SK-N-SH (cell line): ENCODE measurements at regions not wholly inside any gene's neighbourhood (a gene's known extent, or its start where the extent isn't known, plus 50 kb on each side); places are given as distances from the start of the nearest gene placed in this dataset.

ENCODE experiments used
- CTCF ChIA-PET: fragments of 300-600, 350-600 bp; formaldehyde crosslinking; extraction: SDS; loops from one replicate; lab custom pipeline; 2021; lab: Yijun Ruan, JAX
- POLR2A ChIA-PET: fragments of 350-600 bp; sonication (Branson Sonifier 250); formaldehyde crosslinking; extraction: SDS; loops from one replicate; lab custom pipeline; 2020; ENCODE audit warnings: antibody characterized with exemption, inconsistent platforms; lab: Yijun Ruan, JAX
- DNase-seq: peaks from one replicate; pipeline ENCODE4 v3.0.0; 2012
- H2AFZ ChIP-seq: fragments of 200-600 bp; sonication (generic); 2 replicates; pipeline ENCODE4 v1.8.1; 2016; ENCODE audit warnings: antibody characterized with exemption, mild to moderate bottlenecking, low read depth
- H3F3A ChIP-seq: fragments of 200-600 bp; sonication (generic); replicated peaks from 2 replicates; pipeline ENCODE3; 2016; ENCODE audit warnings: antibody characterized with exemption, mild to moderate bottlenecking; ENCODE audit not compliant: insufficient read depth
- H3K27ac ChIP-seq, 2 experiments: fragments of 200-500 bp in 1 of 2; fragments of 200-600 bp in 1 of 2; sonication (Bioruptor generic) in 1 of 2; sonication (generic), shearing (Covaris generic) in 1 of 2; 2 replicates each; pipeline versions ENCODE4 v1.5.1 to v1.6.1; 2014 to 2016; ENCODE audit warnings: low read depth in 2 of 2, inconsistent platforms in 1 of 2, low read length in 1 of 2, mild to moderate bottlenecking in 1 of 2, mixed read lengths in 1 of 2
- H3K27me3 ChIP-seq: fragments of 200-600 bp; sonication (generic), shearing (Covaris generic); 2 replicates; pipeline ENCODE4 v1.6.1; 2016; ENCODE audit warnings: mixed run types; ENCODE audit not compliant: insufficient read depth
- H3K36me3 ChIP-seq, 2 experiments: fragments of 200-500 bp in 1 of 2; fragments of 200-600 bp in 1 of 2; sonication (Bioruptor generic) in 1 of 2; sonication (generic) in 1 of 2; replicated peaks in 1 of 2; 2 replicates each; pipeline versions ENCODE3 to v1.5.1; 2014 to 2016; ENCODE audit warnings: low read length in 1 of 2, mild to moderate bottlenecking in 1 of 2; ENCODE audit not compliant: insufficient read depth in 2 of 2, control insufficient read depth in 1 of 2
- H3K4me1 ChIP-seq, 2 experiments: fragments of 200-500 bp in 1 of 2; fragments of 200-600 bp in 1 of 2; sonication (Bioruptor generic) in 1 of 2; sonication (generic), shearing (Covaris generic) in 1 of 2; 2 replicates each; pipeline versions ENCODE4 v1.5.1 to v1.6.1; 2014 to 2016; ENCODE audit warnings: low read depth in 1 of 2, low read length in 1 of 2, mixed run types in 1 of 2; ENCODE audit not compliant: insufficient read depth in 2 of 2, control insufficient read depth in 1 of 2
- H3K4me2 ChIP-seq: fragments of 200-600 bp; sonication (generic), shearing (Covaris generic); 2 replicates; pipeline ENCODE4 v1.6.1; 2017; ENCODE audit warnings: mixed run types
- H3K4me3 ChIP-seq, 2 experiments: fragments of 200-500 bp in 1 of 2; fragments of 200-600 bp in 1 of 2; sonication (Bioruptor generic) in 1 of 2; sonication (generic), shearing (Covaris generic) in 1 of 2; 2 replicates each; pipeline versions ENCODE4 v1.5.1 to v1.8.1; 2014 to 2016; ENCODE audit warnings: low read depth in 2 of 2, inconsistent platforms in 1 of 2, low read length in 1 of 2, mild to moderate bottlenecking in 1 of 2, mixed read lengths in 1 of 2, moderate library complexity in 1 of 2
- H3K79me2 ChIP-seq: fragments of 200-600 bp; sonication (generic); 2 replicates; pipeline ENCODE4 v1.8.1; 2017; ENCODE audit warnings: mild to moderate bottlenecking; ENCODE audit not compliant: insufficient read depth
- H3K9ac ChIP-seq: fragments of 200-600 bp; sonication (generic); 2 replicates; pipeline ENCODE4 v1.6.1; 2017; ENCODE audit warnings: mixed run types
- H3K9me2 ChIP-seq: fragments of 200-600 bp; sonication (generic); 2 replicates; pipeline ENCODE4 v1.6.1; 2017; ENCODE audit warnings: mixed run types
- H3K9me3 ChIP-seq: fragments of 200-600 bp; sonication (generic); 2 replicates; pipeline ENCODE4 v1.6.1; 2017; ENCODE audit warnings: mixed run types, mild to moderate bottlenecking, moderate library complexity
- H4K20me1 ChIP-seq: fragments of 200-600 bp; sonication (generic); 2 replicates; pipeline ENCODE4 v1.6.1; 2017; ENCODE audit warnings: mild to moderate bottlenecking, mixed run types; ENCODE audit not compliant: insufficient read depth
- ELF1 ChIP-seq: IDR thresholded peaks from 2 replicates; pipeline ENCODE4 v1.4.0; 2012
- EP300 ChIP-seq, 2 experiments: IDR thresholded peaks; 2 replicates each; pipeline versions ENCODE4 v1.4.0 to v1.6.1; 2012; ENCODE audit warnings: borderline replicate concordance in 1 of 2, low read depth in 1 of 2, low read length in 1 of 2
- EZH2phosphoT487 ChIP-seq: fragments of 200-600 bp; sonication (generic); IDR thresholded peaks from 2 replicates; pipeline ENCODE4 v1.6.1; 2017; ENCODE audit warnings: low read depth, mixed run types, mild to moderate bottlenecking, antibody characterized with exemption, moderate library complexity, borderline replicate concordance
- FOXJ3 ChIP-seq: sonication (generic); formaldehyde crosslinking; IDR thresholded peaks from 2 replicates; pipeline ENCODE4 v1.5.1; 2020; ENCODE audit warnings: mild to moderate bottlenecking, missing genetic modification reagents
- JUND ChIP-seq: IDR thresholded peaks from 2 replicates; pipeline ENCODE4 v1.4.0; 2012
- MEF2A ChIP-seq: IDR thresholded peaks from 2 replicates; pipeline ENCODE4 v1.4.0; 2012; ENCODE audit warnings: low read depth, borderline replicate concordance
- MXI1 ChIP-seq: IDR thresholded peaks from 2 replicates; pipeline ENCODE4 v1.6.1; 2012; ENCODE audit warnings: mild to moderate bottlenecking, low read depth, low read length, improper control_type of control experiment
- NFIC ChIP-seq: IDR thresholded peaks from 2 replicates; pipeline ENCODE4 v1.4.0; 2012; ENCODE audit warnings: borderline replicate concordance
- NRF1 ChIP-seq: IDR thresholded peaks from 2 replicates; pipeline ENCODE4 v1.6.1; 2012; ENCODE audit warnings: low read depth, mild to moderate bottlenecking, low read length
- POLR2AphosphoS5 ChIP-seq: IDR thresholded peaks from 2 replicates; pipeline ENCODE4 v1.6.1; 2012; ENCODE audit warnings: low read depth, low read length
- RFX5 ChIP-seq: IDR thresholded peaks from 2 replicates; pipeline ENCODE4 v1.6.1; 2012; ENCODE audit warnings: mild to moderate bottlenecking, improper control_type of control experiment, low read length
- SIN3A ChIP-seq: IDR thresholded peaks from 2 replicates; pipeline ENCODE4 v1.6.1; 2012; ENCODE audit warnings: low read depth, mild to moderate bottlenecking, low read length, moderate library complexity, borderline replicate concordance
- SMC3 ChIP-seq: IDR thresholded peaks from 2 replicates; pipeline ENCODE4 v1.6.1; 2012; ENCODE audit warnings: low read depth, low read length, improper control_type of control experiment
- TF ChIP-seq, protein P1 (sequence below): IDR thresholded peaks from 2 replicates; pipeline ENCODE4 v1.4.0; 2012; ENCODE audit warnings: low read depth, borderline replicate concordance
- TF ChIP-seq, protein P2 (sequence below): IDR thresholded peaks from 2 replicates; pipeline ENCODE4 v1.4.0; 2012; ENCODE audit warnings: low read depth
- TF ChIP-seq, protein P3 (sequence below): fragments of 150-350 bp; IDR thresholded peaks from 2 replicates; pipeline ENCODE4 v1.6.1; 2016; ENCODE audit warnings: mild to moderate bottlenecking, low read depth, low read length
- TF ChIP-seq, protein P4 (sequence below): fragments of 200-600 bp; sonication (generic); IDR thresholded peaks from 2 replicates; pipeline ENCODE4 v1.6.1; 2017; ENCODE audit warnings: antibody characterized with exemption, mild to moderate bottlenecking, moderate library complexity

DNA sequence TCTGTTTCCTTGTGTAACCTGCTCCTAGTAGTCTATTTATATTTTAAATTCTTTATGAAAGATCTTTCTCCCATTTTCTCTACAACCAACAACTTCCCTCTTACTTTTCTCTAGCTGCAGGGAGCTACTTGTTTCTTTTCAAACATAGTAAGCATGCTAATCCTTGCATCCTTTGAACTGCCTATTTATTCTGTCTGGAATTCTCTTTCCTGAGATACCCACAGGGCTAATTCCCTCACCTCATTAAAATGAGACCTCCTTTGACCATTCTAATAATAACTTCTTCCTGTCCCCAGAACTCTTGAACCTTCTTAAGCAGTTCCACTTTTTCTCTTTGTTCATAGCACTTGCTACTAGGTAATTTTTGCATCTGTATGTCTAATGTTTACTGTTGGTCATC is 620.6 kb upstream of the CDH18 start:
- H3K9me3 ChIP-seq = no peaks in the 10 kb centered on the region
- no peak overlapping the region for H3K9ac ChIP-seq
- H3K4me1 ChIP-seq = no peaks in the 10 kb centered on the region
- H3K27ac ChIP-seq = no peak overlapping the region
- TF ChIP-seq NRF1 (no peak), MEF2A (no peak), RFX5 (no peak), POLR2AphosphoS5 (no peak), JUND (no peak), NFIC (no peak), SIN3A (no peak), MXI1 (no peak), ELF1 (no peak), SMC3 (no peak), EZH2phosphoT487 (no peak), FOXJ3 (CRISPR knock-in tag) (no peak), EP300 (IDR thresholded peaks at IDR 0.05; ENCODE audit: borderline replicate concordance in 1 of 2, low read depth in 1 of 2, low read length in 1 of 2) (no peak)
- TF ChIP-seq, protein P1, sequence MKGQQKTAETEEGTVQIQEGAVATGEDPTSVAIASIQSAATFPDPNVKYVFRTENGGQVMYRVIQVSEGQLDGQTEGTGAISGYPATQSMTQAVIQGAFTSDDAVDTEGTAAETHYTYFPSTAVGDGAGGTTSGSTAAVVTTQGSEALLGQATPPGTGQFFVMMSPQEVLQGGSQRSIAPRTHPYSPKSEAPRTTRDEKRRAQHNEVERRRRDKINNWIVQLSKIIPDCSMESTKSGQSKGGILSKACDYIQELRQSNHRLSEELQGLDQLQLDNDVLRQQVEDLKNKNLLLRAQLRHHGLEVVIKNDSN = no peak
- TF ChIP-seq, protein P2, sequence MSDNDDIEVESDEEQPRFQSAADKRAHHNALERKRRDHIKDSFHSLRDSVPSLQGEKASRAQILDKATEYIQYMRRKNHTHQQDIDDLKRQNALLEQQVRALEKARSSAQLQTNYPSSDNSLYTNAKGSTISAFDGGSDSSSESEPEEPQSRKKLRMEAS = no peak
- TF ChIP-seq, protein P3, sequence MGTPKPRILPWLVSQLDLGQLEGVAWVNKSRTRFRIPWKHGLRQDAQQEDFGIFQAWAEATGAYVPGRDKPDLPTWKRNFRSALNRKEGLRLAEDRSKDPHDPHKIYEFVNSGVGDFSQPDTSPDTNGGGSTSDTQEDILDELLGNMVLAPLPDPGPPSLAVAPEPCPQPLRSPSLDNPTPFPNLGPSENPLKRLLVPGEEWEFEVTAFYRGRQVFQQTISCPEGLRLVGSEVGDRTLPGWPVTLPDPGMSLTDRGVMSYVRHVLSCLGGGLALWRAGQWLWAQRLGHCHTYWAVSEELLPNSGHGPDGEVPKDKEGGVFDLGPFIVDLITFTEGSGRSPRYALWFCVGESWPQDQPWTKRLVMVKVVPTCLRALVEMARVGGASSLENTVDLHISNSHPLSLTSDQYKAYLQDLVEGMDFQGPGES = no peak
- TF ChIP-seq, protein P4, sequence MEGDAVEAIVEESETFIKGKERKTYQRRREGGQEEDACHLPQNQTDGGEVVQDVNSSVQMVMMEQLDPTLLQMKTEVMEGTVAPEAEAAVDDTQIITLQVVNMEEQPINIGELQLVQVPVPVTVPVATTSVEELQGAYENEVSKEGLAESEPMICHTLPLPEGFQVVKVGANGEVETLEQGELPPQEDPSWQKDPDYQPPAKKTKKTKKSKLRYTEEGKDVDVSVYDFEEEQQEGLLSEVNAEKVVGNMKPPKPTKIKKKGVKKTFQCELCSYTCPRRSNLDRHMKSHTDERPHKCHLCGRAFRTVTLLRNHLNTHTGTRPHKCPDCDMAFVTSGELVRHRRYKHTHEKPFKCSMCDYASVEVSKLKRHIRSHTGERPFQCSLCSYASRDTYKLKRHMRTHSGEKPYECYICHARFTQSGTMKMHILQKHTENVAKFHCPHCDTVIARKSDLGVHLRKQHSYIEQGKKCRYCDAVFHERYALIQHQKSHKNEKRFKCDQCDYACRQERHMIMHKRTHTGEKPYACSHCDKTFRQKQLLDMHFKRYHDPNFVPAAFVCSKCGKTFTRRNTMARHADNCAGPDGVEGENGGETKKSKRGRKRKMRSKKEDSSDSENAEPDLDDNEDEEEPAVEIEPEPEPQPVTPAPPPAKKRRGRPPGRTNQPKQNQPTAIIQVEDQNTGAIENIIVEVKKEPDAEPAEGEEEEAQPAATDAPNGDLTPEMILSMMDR = no peak
- no peaks in the 10 kb centered on the region for H3F3A ChIP-seq
- H3K27me3 ChIP-seq = no peaks in the 10 kb centered on the region
- no peak overlapping the region for H3K4me2 ChIP-seq
- no peaks in the 10 kb centered on the region for H4K20me1 ChIP-seq
- POLR2A ChIA-PET = no interaction called here
- H3K79me2 ChIP-seq = no peaks in the 10 kb centered on the region
- no peak overlapping the region for H2AFZ ChIP-seq
- H3K36me3 ChIP-seq = no peaks in the 10 kb centered on the region
- CTCF ChIA-PET = no interaction called here
- no peak for DNase-seq
- no peaks in the 10 kb centered on the region for H3K9me2 ChIP-seq
- H3K4me3 ChIP-seq = no peak overlapping the region
